ENCODE measurements at regions not wholly inside any gene's neighbourhood (a gene's known extent, or its start where the extent isn't known, plus 50 kb on each side); places are given as distances from the start of the nearest gene placed in this dataset.

DNA sequence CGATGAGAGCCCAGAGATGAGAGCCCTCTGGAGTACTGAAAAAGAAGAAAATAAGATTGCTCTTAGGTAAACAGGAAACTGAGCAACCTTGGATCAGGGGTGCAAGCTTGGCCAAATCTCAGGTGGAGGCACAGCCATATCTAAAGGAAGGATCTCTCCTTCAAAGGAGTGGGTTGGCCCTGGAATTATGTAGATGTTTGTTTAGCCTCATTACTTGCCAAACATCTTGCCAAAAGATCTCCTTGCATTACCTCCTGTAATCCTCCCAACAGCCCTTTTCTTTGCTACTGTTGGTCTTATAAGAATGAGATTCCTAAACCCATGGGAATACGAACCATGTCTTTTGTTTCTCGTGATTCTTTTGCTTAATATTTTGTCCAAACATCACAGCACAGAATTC lies 332.6 kb upstream of the NCKAP5 start:
- Histone ChIP-seq H3K79me2 (ENCODE audit: control insufficient read depth, insufficient read depth, low read length) (no peaks in the 10 kb centered on the region), H3K27ac (ENCODE audit: low read length in 2 of 2) (no peak overlapping the region), H3K27me3 (replicated peaks in 1 of 4; ENCODE audit: control extremely low read depth in 1 of 4, control insufficient read depth in 3 of 4, insufficient read depth in 4 of 4, low read length in 3 of 4) (no peaks in the 10 kb centered on the region), H3K9ac (ENCODE audit: low read length) (no peak overlapping the region), H4K20me1 (ENCODE audit: control insufficient read depth, insufficient read depth, low read length, poor library complexity, severe bottlenecking) (no peaks in the 10 kb centered on the region), H3K4me1 (ENCODE audit: control insufficient read depth in 2 of 2, insufficient read depth in 2 of 2, low read length in 2 of 2) (no peaks in the 10 kb centered on the region), H3K4me3 (ENCODE audit: control extremely low read depth in 1 of 5, extremely low read depth in 1 of 5, insufficient read depth in 1 of 5, low read depth in 2 of 5, low read length in 4 of 5) (no peak overlapping the region), H3K9me3 (ENCODE audit: control extremely low read depth in 1 of 3, control insufficient read depth in 2 of 3, insufficient read depth in 1 of 3, low read length in 2 of 3) (no peaks in the 10 kb centered on the region), H2AFZ (ENCODE audit: insufficient read depth, low read depth, low read length, poor library complexity, severe bottlenecking) (no peak overlapping the region), H3K36me3 (replicated peaks in 1 of 2; ENCODE audit: control extremely low read depth in 1 of 2, control insufficient read depth in 1 of 2, extremely low read depth in 1 of 2, insufficient read depth in 2 of 2, low read length in 1 of 2) (no peaks in the 10 kb centered on the region), H3K4me2 (replicated peaks; ENCODE audit: low read depth, low read length, poor library complexity, severe bottlenecking) (no peak overlapping the region)
- Mint-ChIP-seq H3K27ac (no peak overlapping the region), H3K9me3 (ENCODE audit: insufficient read depth) (no peaks in the 10 kb centered on the region), H3K4me1 (no peaks in the 10 kb centered on the region), H3K27me3 (no peaks in the 10 kb centered on the region), H3K4me3 (no peak overlapping the region)
- TF ChIP-seq EZH2 (IDR thresholded peaks at IDR 0.05; ENCODE audit: borderline replicate concordance, insufficient read depth, low read depth, low read length, poor library complexity, severe bottlenecking): no peak
- TF ChIP-seq, protein P1, sequence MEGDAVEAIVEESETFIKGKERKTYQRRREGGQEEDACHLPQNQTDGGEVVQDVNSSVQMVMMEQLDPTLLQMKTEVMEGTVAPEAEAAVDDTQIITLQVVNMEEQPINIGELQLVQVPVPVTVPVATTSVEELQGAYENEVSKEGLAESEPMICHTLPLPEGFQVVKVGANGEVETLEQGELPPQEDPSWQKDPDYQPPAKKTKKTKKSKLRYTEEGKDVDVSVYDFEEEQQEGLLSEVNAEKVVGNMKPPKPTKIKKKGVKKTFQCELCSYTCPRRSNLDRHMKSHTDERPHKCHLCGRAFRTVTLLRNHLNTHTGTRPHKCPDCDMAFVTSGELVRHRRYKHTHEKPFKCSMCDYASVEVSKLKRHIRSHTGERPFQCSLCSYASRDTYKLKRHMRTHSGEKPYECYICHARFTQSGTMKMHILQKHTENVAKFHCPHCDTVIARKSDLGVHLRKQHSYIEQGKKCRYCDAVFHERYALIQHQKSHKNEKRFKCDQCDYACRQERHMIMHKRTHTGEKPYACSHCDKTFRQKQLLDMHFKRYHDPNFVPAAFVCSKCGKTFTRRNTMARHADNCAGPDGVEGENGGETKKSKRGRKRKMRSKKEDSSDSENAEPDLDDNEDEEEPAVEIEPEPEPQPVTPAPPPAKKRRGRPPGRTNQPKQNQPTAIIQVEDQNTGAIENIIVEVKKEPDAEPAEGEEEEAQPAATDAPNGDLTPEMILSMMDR (IDR thresholded peaks at IDR 0.05): no peak
- no peak for ATAC-seq (ENCODE audit: low read depth)
- WGBS (ENCODE audit: insufficient coverage): 80% methylated on average over 1 of the region's 3 CpGs
- no peak for DNase-seq
- intact Hi-C loops (cut with micrococcal nuclease): no loop called here
- ChIA-PET POLR2A (no interaction called here), CTCF (no interaction called here)

DNA sequence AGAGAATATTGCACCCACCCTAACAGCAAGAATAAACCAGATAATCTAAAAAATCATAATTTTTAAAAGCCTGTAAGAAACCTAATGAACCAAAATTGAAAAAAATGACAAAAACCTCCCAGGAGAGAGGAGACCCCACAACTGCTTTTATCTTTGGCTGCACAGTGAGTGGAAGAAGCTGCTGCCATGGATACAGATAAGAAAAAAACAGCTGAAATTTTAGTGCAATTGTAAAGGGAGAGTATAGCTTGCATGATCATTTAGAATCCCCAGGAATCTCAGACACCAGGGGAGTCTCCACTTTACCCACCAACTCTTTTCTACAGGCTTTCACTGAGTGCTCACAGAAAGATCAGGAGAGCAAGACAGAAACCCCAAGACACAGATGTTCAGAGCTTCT lies 338.1 kb upstream of the NCKAP5 start:
- DNase-seq (no peak), ATAC-seq (ENCODE audit: low read depth) (no peak)
- TF ChIP-seq, protein P1 (IDR thresholded peaks at IDR 0.05): no peak
- no peak for TF ChIP-seq EZH2 (IDR thresholded peaks at IDR 0.05; ENCODE audit: borderline replicate concordance, insufficient read depth, low read depth, low read length, poor library complexity, severe bottlenecking)
- H3K36me3 ChIP-seq (replicated peaks in 1 of 2; ENCODE audit: control extremely low read depth in 1 of 2, control insufficient read depth in 1 of 2, extremely low read depth in 1 of 2, insufficient read depth in 2 of 2, low read length in 1 of 2): no peaks in the 10 kb centered on the region
- peaks cover 0 to 1% (median 0%) of the 10 kb centered on the region in 3 donors for H3K9me3 ChIP-seq (ENCODE audit: control extremely low read depth in 1 of 3, control insufficient read depth in 2 of 3, insufficient read depth in 1 of 3, low read length in 2 of 3)
- peaks cover 0 to 4% of the 10 kb centered on the region in 2 donors for H3K4me1 ChIP-seq (ENCODE audit: control insufficient read depth in 2 of 2, insufficient read depth in 2 of 2, low read length in 2 of 2)
- H3K79me2 ChIP-seq (ENCODE audit: control insufficient read depth, insufficient read depth, low read length): no peaks in the 10 kb centered on the region
- Mint-ChIP-seq H3K9me3 (ENCODE audit: insufficient read depth) (peaks cover 3% of the 10 kb centered on the region), H3K4me3 (no peak overlapping the region), H3K27ac (no peak overlapping the region), H3K4me1 (no peaks in the 10 kb centered on the region), H3K27me3 (no peaks in the 10 kb centered on the region)
- no peak overlapping the region for H3K27ac ChIP-seq (ENCODE audit: low read length in 2 of 2)
- no peaks in the 10 kb centered on the region for H4K20me1 ChIP-seq (ENCODE audit: control insufficient read depth, insufficient read depth, low read length, poor library complexity, severe bottlenecking)
- H3K9ac ChIP-seq (ENCODE audit: low read length): no peak overlapping the region
- CTCF ChIA-PET: interaction anchor here (1.3 kb wide), 1 partner anchor 545 kb away, joined by 3 read pairs; no protein-coding TSS in a partner anchor
- POLR2A ChIA-PET: no interaction called here
- intact Hi-C loops (cut with micrococcal nuclease): no loop called here
- no peak overlapping the region for H3K4me3 ChIP-seq (ENCODE audit: control extremely low read depth in 1 of 5, extremely low read depth in 1 of 5, insufficient read depth in 1 of 5, low read depth in 2 of 5, low read length in 4 of 5)
- no peak overlapping the region for H2AFZ ChIP-seq (ENCODE audit: insufficient read depth, low read depth, low read length, poor library complexity, severe bottlenecking)
- no peak overlapping the region for H3K4me2 ChIP-seq (replicated peaks; ENCODE audit: low read depth, low read length, poor library complexity, severe bottlenecking)
- no peaks in the 10 kb centered on the region for H3K27me3 ChIP-seq (replicated peaks in 1 of 4; ENCODE audit: control extremely low read depth in 1 of 4, control insufficient read depth in 3 of 4, insufficient read depth in 4 of 4, low read length in 3 of 4)
